ENCODE measurements at regions not wholly inside any gene's neighbourhood (a gene's known extent, or its start where the extent isn't known, plus 50 kb on each side); places are given as distances from the start of the nearest gene placed in this dataset.

DNA sequence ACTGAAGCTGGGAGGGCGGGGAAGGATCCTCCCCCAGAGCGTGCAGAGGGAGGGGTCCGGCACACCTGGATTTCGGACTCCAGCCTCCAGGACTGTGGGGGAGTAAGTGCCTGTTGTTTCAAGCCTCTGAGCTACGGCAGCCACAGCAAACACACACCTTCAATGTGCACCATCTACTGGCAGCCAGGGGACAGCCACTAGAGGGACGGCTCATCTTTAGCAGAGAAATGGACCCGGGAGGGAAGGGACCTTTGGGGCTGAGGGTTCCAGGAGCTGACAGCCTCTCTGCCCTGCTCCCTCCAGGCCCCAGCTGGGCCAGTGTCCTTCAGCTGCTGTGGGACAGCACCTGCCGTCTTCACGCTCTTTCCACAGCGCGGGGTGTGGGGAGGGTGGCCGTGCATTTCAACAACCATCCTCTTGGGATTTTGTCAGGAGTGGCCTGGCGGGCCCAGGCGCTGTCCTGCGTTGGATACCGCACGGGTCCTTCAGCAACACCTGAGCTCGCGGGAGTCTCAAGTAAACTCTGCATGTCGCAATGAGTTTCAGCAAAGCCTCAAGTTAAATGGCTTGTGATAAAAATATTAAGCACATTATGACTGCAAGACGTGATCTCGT lies 209.2 kb upstream of the C14orf180 start:
- H2AFZ ChIP-seq (ENCODE audit: low read depth, low read length) = no peak overlapping the region
- ChIA-PET POLR2A (no interaction called here), CTCF (ENCODE audit: low intra/inter-chr PET ratio) (no interaction called here)
- no peaks in the 10 kb centered on the region for H3K4me1 ChIP-seq (replicated peaks in 1 of 2; ENCODE audit: control insufficient read depth in 2 of 2, insufficient read depth in 2 of 2, low read length in 2 of 2)
- ATAC-seq = peak; percentile 79
- in situ Hi-C loops (cut with MboI) (no loop called here), intact Hi-C loops (cut with micrococcal nuclease) (no loop called here)
- no TSS peak for BruUV-seq (replicated peaks)
- WGBS (ENCODE audit: insufficient coverage, low coverage, missing lambda C conversion rate) = 17% methylated on average over 17 of the region's 22 CpGs
- H3K27me3 ChIP-seq (ENCODE audit: control insufficient read depth in 2 of 2, insufficient read depth in 2 of 2, low read length in 2 of 2) = peaks cover 0 to 4% of the 10 kb centered on the region in 2 experiments; a peak in 1 of 5 replicates
- H3K9me3 ChIP-seq (replicated peaks; ENCODE audit: control insufficient read depth, insufficient read depth, low read depth, low read length) = no peaks in the 10 kb centered on the region
- H3K9ac ChIP-seq (ENCODE audit: insufficient read depth in 1 of 2, low read depth in 2 of 2, low read length in 2 of 2) = no peak overlapping the region
- no peaks in the 10 kb centered on the region for H3K79me2 ChIP-seq (ENCODE audit: control insufficient read depth, insufficient read depth, low read length)
- H3K27ac ChIP-seq (ENCODE audit: extremely low read depth, low read depth, low read length) = no peak overlapping the region
- peak in 1 of 4 experiments; percentile 14 for DNase-seq (ENCODE audit: extremely low read depth in 1 of 4, low spot score in 3 of 4)
- no peaks in the 10 kb centered on the region for H3K9me1 ChIP-seq (ENCODE audit: control insufficient read depth, insufficient read depth, low read length)
- H3K4me2 ChIP-seq (ENCODE audit: insufficient read depth, low read length) = no peak overlapping the region
- no peaks in the 10 kb centered on the region for H4K20me1 ChIP-seq (replicated peaks; ENCODE audit: control insufficient read depth, insufficient read depth, low read length)
- no peak for FAIRE-seq
- H3K4me3 ChIP-seq = no peak overlapping the region
- no peaks in the 10 kb centered on the region for H3K36me3 ChIP-seq (ENCODE audit: control insufficient read depth, insufficient read depth, low read length)
- TF ChIP-seq, protein P1, sequence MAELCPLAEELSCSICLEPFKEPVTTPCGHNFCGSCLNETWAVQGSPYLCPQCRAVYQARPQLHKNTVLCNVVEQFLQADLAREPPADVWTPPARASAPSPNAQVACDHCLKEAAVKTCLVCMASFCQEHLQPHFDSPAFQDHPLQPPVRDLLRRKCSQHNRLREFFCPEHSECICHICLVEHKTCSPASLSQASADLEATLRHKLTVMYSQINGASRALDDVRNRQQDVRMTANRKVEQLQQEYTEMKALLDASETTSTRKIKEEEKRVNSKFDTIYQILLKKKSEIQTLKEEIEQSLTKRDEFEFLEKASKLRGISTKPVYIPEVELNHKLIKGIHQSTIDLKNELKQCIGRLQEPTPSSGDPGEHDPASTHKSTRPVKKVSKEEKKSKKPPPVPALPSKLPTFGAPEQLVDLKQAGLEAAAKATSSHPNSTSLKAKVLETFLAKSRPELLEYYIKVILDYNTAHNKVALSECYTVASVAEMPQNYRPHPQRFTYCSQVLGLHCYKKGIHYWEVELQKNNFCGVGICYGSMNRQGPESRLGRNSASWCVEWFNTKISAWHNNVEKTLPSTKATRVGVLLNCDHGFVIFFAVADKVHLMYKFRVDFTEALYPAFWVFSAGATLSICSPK (IDR thresholded peaks at IDR 0.05; ENCODE audit: borderline replicate concordance) = no peak
- TF ChIP-seq, protein P2, sequence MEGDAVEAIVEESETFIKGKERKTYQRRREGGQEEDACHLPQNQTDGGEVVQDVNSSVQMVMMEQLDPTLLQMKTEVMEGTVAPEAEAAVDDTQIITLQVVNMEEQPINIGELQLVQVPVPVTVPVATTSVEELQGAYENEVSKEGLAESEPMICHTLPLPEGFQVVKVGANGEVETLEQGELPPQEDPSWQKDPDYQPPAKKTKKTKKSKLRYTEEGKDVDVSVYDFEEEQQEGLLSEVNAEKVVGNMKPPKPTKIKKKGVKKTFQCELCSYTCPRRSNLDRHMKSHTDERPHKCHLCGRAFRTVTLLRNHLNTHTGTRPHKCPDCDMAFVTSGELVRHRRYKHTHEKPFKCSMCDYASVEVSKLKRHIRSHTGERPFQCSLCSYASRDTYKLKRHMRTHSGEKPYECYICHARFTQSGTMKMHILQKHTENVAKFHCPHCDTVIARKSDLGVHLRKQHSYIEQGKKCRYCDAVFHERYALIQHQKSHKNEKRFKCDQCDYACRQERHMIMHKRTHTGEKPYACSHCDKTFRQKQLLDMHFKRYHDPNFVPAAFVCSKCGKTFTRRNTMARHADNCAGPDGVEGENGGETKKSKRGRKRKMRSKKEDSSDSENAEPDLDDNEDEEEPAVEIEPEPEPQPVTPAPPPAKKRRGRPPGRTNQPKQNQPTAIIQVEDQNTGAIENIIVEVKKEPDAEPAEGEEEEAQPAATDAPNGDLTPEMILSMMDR (IDR thresholded peaks at IDR 0.05 in 2 of 3, conservative IDR thresholded peaks at IDR 0.05 in 1 of 3; ENCODE audit: insufficient read depth in 2 of 3, low read depth in 1 of 3, low read length in 3 of 3) = peak; percentile 43 to 56 (median 47); a peak in 5 of 6 replicates
- TF ChIP-seq RAD21 (CRISPR knock-in tag; conservative IDR thresholded peaks at IDR 0.05 in 1 of 2, IDR thresholded peaks at IDR 0.05 in 1 of 2) (peak in 1 of 2 experiments; percentile 36; a peak in 1 of 4 replicates), NBN (IDR thresholded peaks at IDR 0.05; ENCODE audit: low read depth) (no peak), PHTF2 (CRISPR knock-in tag; IDR thresholded peaks at IDR 0.05) (no peak), ZNF24 (IDR thresholded peaks at IDR 0.05) (no peak)
- TF ChIP-seq, protein P3, sequence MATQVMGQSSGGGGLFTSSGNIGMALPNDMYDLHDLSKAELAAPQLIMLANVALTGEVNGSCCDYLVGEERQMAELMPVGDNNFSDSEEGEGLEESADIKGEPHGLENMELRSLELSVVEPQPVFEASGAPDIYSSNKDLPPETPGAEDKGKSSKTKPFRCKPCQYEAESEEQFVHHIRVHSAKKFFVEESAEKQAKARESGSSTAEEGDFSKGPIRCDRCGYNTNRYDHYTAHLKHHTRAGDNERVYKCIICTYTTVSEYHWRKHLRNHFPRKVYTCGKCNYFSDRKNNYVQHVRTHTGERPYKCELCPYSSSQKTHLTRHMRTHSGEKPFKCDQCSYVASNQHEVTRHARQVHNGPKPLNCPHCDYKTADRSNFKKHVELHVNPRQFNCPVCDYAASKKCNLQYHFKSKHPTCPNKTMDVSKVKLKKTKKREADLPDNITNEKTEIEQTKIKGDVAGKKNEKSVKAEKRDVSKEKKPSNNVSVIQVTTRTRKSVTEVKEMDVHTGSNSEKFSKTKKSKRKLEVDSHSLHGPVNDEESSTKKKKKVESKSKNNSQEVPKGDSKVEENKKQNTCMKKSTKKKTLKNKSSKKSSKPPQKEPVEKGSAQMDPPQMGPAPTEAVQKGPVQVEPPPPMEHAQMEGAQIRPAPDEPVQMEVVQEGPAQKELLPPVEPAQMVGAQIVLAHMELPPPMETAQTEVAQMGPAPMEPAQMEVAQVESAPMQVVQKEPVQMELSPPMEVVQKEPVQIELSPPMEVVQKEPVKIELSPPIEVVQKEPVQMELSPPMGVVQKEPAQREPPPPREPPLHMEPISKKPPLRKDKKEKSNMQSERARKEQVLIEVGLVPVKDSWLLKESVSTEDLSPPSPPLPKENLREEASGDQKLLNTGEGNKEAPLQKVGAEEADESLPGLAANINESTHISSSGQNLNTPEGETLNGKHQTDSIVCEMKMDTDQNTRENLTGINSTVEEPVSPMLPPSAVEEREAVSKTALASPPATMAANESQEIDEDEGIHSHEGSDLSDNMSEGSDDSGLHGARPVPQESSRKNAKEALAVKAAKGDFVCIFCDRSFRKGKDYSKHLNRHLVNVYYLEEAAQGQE (IDR thresholded peaks at IDR 0.05; ENCODE audit: borderline replicate concordance) = 0 out of 2 replicates have a peak, but pooled peaks have one; percentile 6
- TF ChIP-seq, protein P3 (CRISPR knock-in tag; IDR thresholded peaks at IDR 0.05; ENCODE audit: low read depth) = no peak
- TF ChIP-seq, protein P4, sequence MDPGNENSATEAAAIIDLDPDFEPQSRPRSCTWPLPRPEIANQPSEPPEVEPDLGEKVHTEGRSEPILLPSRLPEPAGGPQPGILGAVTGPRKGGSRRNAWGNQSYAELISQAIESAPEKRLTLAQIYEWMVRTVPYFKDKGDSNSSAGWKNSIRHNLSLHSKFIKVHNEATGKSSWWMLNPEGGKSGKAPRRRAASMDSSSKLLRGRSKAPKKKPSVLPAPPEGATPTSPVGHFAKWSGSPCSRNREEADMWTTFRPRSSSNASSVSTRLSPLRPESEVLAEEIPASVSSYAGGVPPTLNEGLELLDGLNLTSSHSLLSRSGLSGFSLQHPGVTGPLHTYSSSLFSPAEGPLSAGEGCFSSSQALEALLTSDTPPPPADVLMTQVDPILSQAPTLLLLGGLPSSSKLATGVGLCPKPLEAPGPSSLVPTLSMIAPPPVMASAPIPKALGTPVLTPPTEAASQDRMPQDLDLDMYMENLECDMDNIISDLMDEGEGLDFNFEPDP (CRISPR knock-in tag; IDR thresholded peaks at IDR 0.05) = no peak

Measured in K562 (cell line).